Muscle of leg (tissue), 3 donors: ENCODE measurements at regions not wholly inside any gene's neighbourhood (a gene's known extent, or its start where the extent isn't known, plus 50 kb on each side); places are given as distances from the start of the nearest gene placed in this dataset.

Experiments used
- DNase-seq: peaks from one replicate; pipeline ENCODE4 v3.0.0; 2013
- H3K27ac ChIP-seq: one replicate; pipeline ENCODE4 v1.5.1; 2013; ENCODE audit warnings: mild to moderate bottlenecking, low read length, control low read depth
- H3K27me3 ChIP-seq: one replicate; pipeline ENCODE4 v1.6.1; 2013; ENCODE audit warnings: low read length; ENCODE audit not compliant: control insufficient read depth, insufficient read depth
- H3K36me3 ChIP-seq: one replicate; pipeline ENCODE4 v1.6.1; 2013; ENCODE audit warnings: low read length; ENCODE audit not compliant: control insufficient read depth, insufficient read depth
- H3K4me1 ChIP-seq: one replicate; pipeline ENCODE4 v1.6.1; 2013; ENCODE audit warnings: low read length; ENCODE audit not compliant: control insufficient read depth, insufficient read depth
- H3K4me3 ChIP-seq: one replicate; pipeline ENCODE4 v1.5.1; 2013; ENCODE audit warnings: low read length, control low read depth
- H3K9me3 ChIP-seq: replicated peaks from 2 replicates; pipeline ENCODE4 v1.6.1; 2013; ENCODE audit warnings: low read depth, low read length; ENCODE audit not compliant: control insufficient read depth
- WGBS: methylation state at CpG from one replicate; pipeline ENCODE4 v1.1.5; 2013; ENCODE audit warnings: missing lambda C conversion rate; ENCODE audit not compliant: insufficient coverage; 5-methylcytosine and 5-hydroxymethylcytosine counted together

- DNase-seq = no peak
- Histone ChIP-seq H3K9me3 (peaks cover 12% of the 10 kb centered on the region), H3K27me3 (no peaks in the 10 kb centered on the region), H3K4me1 (peaks cover 13% of the 10 kb centered on the region), H3K36me3 (no peaks in the 10 kb centered on the region), H3K4me3 (no peak overlapping the region), H3K27ac (no peak overlapping the region)
These were observed 114.8 kb downstream of the TBXT start for GRCh38 chr6:166052837-166053236.

DNA sequence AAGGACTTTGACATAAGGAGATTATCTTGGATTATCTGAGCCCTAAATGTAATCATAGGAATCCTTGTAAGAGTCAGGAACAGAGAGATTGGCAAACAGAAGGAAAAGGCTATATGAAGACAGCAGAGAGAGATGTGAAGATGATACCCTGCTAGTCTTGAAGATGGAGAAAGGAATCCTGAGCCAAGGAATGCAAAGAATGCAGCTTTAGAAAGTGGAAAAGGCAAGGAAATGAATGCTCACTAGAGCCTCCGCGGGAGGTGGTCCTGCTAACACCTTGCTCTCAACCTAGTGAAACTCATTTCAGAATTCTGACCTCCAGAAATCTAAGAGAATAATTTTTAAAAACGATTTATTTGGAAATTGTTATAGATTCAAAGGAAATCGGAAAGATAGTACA lies 117.1 kb downstream of the TBXT start:
- no CpG with 5 or more reads among the region's 4 CpGs for WGBS
- H3K27me3 ChIP-seq = no peaks in the 10 kb centered on the region
- no peaks in the 10 kb centered on the region for H3K36me3 ChIP-seq
- H3K27ac ChIP-seq = no peak overlapping the region
- DNase-seq = no peak
- H3K4me1 ChIP-seq = peaks cover 4% of the 10 kb centered on the region
- H3K9me3 ChIP-seq = peaks cover 12% of the 10 kb centered on the region
- no peak overlapping the region for H3K4me3 ChIP-seq

DNA sequence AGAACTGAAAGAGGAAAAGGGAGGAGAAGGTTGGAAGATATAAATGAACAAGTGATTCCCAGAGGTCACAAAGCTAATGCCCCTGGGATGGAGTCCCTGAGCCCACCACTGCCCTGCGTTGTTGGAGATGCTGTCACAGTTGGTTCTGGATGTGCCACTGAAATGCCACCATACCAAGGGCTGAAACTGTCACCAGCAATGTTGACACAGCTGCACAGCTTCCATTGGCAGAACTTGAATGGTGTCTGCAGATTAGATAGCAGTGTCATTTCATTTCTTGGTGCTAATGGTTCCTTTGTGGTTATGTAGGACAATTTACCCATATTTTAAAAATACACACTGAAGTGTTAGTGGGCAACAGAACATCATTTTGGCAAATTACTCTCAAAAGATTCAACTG lies 120.7 kb downstream of the TBXT start:
- Histone ChIP-seq H3K9me3 (no peaks in the 10 kb centered on the region), H3K27me3 (no peaks in the 10 kb centered on the region), H3K27ac (no peak overlapping the region), H3K4me1 (no peaks in the 10 kb centered on the region), H3K36me3 (no peaks in the 10 kb centered on the region), H3K4me3 (no peak overlapping the region)
- 88% methylated on average over 1 of the region's 1 CpG for WGBS
- no peak for DNase-seq

DNA sequence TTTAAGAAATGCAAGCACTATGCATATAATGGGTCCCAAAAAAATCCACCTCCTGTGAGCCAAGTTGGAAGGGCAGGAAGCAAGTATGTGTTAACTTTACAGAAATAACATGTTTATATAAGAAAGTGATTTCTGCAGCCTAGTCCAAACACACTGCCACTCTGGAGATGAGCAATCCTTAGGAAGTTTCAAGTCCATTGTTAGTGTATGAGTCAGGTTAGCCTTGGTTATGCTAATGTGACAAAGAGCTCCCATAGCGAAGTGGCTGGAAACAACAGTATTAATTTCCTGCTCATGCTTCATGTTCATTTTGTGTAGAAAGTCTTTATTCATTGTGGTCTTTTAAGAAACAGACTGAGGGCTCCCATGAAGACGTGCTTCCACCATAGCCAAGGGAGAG lies 121.4 kb downstream of the TBXT start:
- no peak for DNase-seq
- no peak overlapping the region for H3K4me3 ChIP-seq
- H3K27me3 ChIP-seq = no peaks in the 10 kb centered on the region
- H3K27ac ChIP-seq = no peak overlapping the region
- no peaks in the 10 kb centered on the region for H3K36me3 ChIP-seq
- WGBS = 80% methylated on average over 2 of the region's 2 CpGs
- no peaks in the 10 kb centered on the region for H3K4me1 ChIP-seq
- no peaks in the 10 kb centered on the region for H3K9me3 ChIP-seq

DNA sequence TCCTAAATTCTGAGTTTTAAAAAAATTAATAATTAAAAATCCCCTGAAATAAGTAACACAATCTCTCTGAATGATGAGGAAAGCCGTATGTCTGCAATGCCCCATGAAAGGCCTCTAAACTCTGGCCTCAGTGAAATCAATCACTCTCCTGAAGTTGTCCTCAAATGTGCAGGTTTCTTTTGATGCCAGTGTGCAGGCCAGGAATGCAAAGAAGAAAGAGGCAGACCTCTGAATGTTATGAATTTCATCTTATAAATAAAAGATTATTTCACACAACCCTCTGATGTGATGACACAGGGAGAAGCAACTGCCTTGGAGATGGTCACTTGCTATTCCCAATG lies 121.8 kb downstream of the TBXT start:
- Histone ChIP-seq H3K9me3 (no peaks in the 10 kb centered on the region), H3K4me3 (no peak overlapping the region), H3K36me3 (no peaks in the 10 kb centered on the region), H3K27ac (no peak overlapping the region), H3K4me1 (no peaks in the 10 kb centered on the region), H3K27me3 (no peaks in the 10 kb centered on the region)
- WGBS = no CpG with 5 or more reads among the region's 1 CpG
- DNase-seq = no peak

- H3K9me3 ChIP-seq = no peaks in the 10 kb centered on the region
- no peaks in the 10 kb centered on the region for H3K4me1 ChIP-seq
- no peaks in the 10 kb centered on the region for H3K36me3 ChIP-seq
- H3K27me3 ChIP-seq = no peaks in the 10 kb centered on the region
- 56% methylated on average over 1 of the region's 3 CpGs for WGBS
- no peak overlapping the region for H3K4me3 ChIP-seq
- DNase-seq = no peak
- no peak overlapping the region for H3K27ac ChIP-seq
These were observed 122.3 kb downstream of the TBXT start for GRCh38 chr6:166045173-166045859.

DNA sequence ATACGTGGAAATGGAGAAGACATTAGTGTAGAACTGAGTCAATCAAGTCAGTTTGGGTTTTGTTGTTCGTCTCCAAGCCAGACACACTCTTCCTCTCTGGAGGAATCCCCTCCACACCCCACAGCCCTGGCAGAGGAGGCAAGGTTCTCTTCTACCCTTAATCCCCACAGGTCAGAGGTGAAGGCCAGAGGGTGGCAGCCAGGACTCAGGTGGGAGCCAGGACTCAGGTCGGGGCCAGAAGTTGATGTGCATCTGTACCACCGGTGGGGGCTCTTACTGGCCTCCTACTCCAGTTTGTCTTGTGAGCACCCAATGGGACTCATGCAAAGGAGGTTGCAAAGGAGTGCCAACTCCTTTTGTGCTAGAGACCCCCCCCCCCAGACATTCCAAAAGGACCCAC lies 126.4 kb downstream of the TBXT start:
- Histone ChIP-seq H3K27me3 (no peaks in the 10 kb centered on the region), H3K9me3 (no peaks in the 10 kb centered on the region), H3K36me3 (no peaks in the 10 kb centered on the region), H3K4me3 (no peak overlapping the region), H3K4me1 (no peaks in the 10 kb centered on the region), H3K27ac (no peak overlapping the region)
- DNase-seq = no peak
- no CpG with 5 or more reads among the region's 4 CpGs for WGBS

DNA sequence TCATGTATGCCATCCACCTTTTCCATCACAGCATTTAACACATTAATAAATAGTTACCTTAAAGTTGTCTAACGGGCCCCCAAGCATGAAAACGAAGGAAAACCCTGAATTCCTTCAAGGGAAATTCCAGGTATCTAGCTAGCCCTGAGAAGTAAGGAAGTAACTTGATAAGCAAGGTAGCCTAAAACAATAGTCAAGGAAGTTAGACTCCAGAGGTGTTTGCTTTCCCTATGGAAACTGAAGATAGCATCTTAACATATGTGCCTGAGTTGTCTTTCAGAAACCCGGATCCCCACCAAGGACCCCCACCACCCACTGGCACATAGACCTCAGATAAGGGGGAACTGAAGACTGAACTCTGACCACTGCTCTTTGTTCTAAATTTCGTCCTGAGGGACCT lies 127.4 kb downstream of the TBXT start:
- Histone ChIP-seq H3K36me3 (no peaks in the 10 kb centered on the region), H3K27ac (no peak overlapping the region), H3K9me3 (no peaks in the 10 kb centered on the region), H3K27me3 (no peaks in the 10 kb centered on the region), H3K4me1 (no peaks in the 10 kb centered on the region), H3K4me3 (no peak overlapping the region)
- WGBS = 73% methylated on average over 2 of the region's 4 CpGs
- DNase-seq = no peak

DNA sequence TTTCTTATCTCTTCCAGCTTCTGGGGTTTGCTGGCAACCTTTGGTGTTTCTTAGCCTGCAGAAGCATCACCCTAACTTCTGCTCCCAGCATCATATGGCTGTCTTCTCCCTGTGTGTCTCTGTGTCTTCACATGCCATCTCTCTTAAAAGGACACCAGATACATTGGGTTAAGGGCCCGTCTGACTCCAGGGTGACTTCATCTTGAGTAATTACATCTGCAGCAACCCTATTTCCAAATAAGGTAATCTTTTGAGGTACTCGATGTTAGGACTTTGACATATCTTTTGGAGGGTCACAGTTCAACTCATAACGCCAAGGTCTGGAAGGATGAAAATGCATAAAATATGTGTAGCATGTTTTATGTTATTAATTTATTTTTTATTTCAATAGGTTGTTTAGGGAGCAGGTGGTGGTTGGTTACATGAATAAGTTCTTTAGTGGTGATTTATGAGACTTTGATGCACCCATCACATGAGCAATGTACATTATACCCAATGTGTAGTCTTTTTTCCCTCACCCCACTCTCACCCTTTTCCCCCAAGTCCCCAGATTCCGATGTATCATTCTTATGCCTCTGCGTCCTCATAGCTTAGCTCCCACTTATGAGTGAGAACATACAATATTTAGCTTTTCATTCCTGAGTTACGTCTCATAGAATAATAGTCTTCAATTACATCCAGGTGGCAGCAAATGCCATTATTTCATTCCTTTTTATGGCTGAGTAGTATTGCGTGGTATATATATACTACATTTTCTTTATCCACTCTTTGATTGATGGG lies 131.1 kb downstream of the TBXT start:
- no peaks in the 10 kb centered on the region for H3K36me3 ChIP-seq
- WGBS = 66% methylated on average over 2 of the region's 7 CpGs

DNA sequence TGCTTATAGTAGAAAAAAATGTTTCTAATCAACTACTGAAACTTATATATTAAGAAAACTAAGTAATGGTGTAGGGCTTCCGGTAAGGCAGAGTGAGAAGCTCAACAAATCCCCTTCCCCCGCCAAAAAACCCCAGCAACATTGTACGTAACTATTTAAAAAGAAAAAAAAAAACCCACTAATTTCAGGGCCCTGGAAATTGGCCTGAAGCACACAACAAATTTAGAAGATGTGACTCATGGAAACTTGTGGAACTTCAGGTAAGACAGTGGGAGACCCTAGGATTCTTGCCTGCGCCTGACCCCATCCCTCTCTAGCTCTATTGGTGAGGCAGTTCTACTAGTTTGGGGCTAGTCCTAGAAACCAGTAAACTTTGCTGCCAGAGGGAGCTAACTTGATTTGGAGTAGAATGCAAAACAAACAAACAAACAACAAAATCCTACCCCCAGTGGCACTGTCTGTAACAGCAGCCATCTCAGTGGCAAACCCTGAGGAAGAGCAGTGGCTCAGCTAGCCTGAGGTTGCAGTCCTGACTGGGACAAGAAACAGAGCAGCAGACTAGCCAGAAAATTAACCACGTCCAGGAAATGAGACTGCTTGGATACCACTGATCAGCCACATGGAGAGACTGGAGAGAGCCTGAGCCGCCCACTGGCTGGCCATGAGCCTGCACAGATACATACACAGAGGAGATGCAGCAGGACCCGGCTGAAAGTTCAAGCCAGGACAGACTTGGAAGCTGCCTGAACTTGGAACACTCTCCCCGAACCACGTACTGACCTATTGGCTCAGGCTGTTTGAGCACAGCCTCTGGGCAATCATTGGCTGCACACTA lies 135.1 kb downstream of the TBXT start:
- DNase-seq = peak; percentile 75
- Histone ChIP-seq H3K27ac (no peak overlapping the region), H3K27me3 (peaks cover 2% of the 10 kb centered on the region), H3K36me3 (no peaks in the 10 kb centered on the region), H3K9me3 (no peaks in the 10 kb centered on the region), H3K4me3 (no peak overlapping the region), H3K4me1 (peaks cover 6% of the 10 kb centered on the region)
- 10% methylated on average over 5 of the region's 9 CpGs for WGBS

More for the DNA sequence above, 131.1 kb downstream of the TBXT start:
- H3K4me3 ChIP-seq = no peak overlapping the region
- peaks cover 6% of the 10 kb centered on the region for H3K4me1 ChIP-seq
- no peaks in the 10 kb centered on the region for H3K9me3 ChIP-seq
- peaks cover 2% of the 10 kb centered on the region for H3K27me3 ChIP-seq
- DNase-seq = no peak
- no peak overlapping the region for H3K27ac ChIP-seq
